IMR-90 (cell line): ENCODE measurements at regions not wholly inside any gene's neighbourhood (a gene's known extent, or its start where the extent isn't known, plus 50 kb on each side); places are given as distances from the start of the nearest gene placed in this dataset.

Experiments
- ATAC-seq: fragments of 200-7000 bp; cut with Tn5 transposase; 2 replicates; pipeline ENCODE4 v1.9.1; 2020; ENCODE audit warnings: low read depth, mild to moderate bottlenecking, moderate library complexity
- BruUV-seq: library from RNA; stranded (reverse); fragments of 400-500 nt; replicated peaks from 2 replicates; lab custom pipeline; 2021; lab: Mats Ljungman, UMichigan
- CTCF ChIA-PET: fragments of 300-600 bp; formaldehyde crosslinking; extraction: SDS; loops from one replicate; lab custom pipeline; 2021; ENCODE audit warnings: antibody characterized with exemption; lab: Yijun Ruan, JAX
- POLR2A ChIA-PET: fragments of 300-600 bp; sonication (Branson Sonifier 250); formaldehyde crosslinking; loops from one replicate; lab custom pipeline; 2022; ENCODE audit warnings: antibody characterized with exemption; ENCODE audit not compliant: unreplicated experiment; lab: Charles Lee
- DNase-seq: peaks from one replicate; pipeline ENCODE4 v3.0.0; 2013
- H2AFZ ChIP-seq: replicated peaks from 2 replicates; pipeline ENCODE3; 2013; ENCODE audit warnings: low read length, mild to moderate bottlenecking; ENCODE audit not compliant: poor library complexity
- H2AK5ac ChIP-seq: 2 replicates; pipeline ENCODE4 v1.6.1; 2013; ENCODE audit warnings: low read depth, low read length, inconsistent platforms
- H2AK9ac ChIP-seq: replicated peaks from 2 replicates; pipeline ENCODE3; 2013; ENCODE audit warnings: mild to moderate bottlenecking, low read depth, low read length, moderate library complexity; ENCODE audit not compliant: poor library complexity
- H2BK120ac ChIP-seq: 2 replicates; pipeline ENCODE4 v1.6.1; 2013; ENCODE audit warnings: low read depth, low read length, inconsistent platforms
- H2BK15ac ChIP-seq: 3 replicates; pipeline ENCODE4 v1.6.1; 2013; ENCODE audit warnings: low read depth, low read length, inconsistent platforms
- H2BK20ac ChIP-seq: 2 replicates; pipeline ENCODE4 v1.6.1; 2013; ENCODE audit warnings: low read depth, mild to moderate bottlenecking, inconsistent platforms, low read length, moderate library complexity
- H2BK5ac ChIP-seq: 2 replicates; pipeline ENCODE4 v1.6.1; 2013; ENCODE audit warnings: mild to moderate bottlenecking, low read depth, low read length, inconsistent platforms; ENCODE audit not compliant: poor library complexity, severe bottlenecking
- H3K14ac ChIP-seq: replicated peaks from 2 replicates; pipeline ENCODE4 v1.6.1; 2013; ENCODE audit warnings: low read depth, low read length, inconsistent platforms
- H3K18ac ChIP-seq: 2 replicates; pipeline ENCODE4 v1.6.1; 2013; ENCODE audit warnings: low read depth, low read length, control low read depth
- H3K23ac ChIP-seq: 2 replicates; pipeline ENCODE4 v1.6.1; 2013; ENCODE audit warnings: low read depth, low read length, inconsistent platforms
- H3K27ac ChIP-seq: 2 replicates; pipeline ENCODE4 v1.5.1; 2013; ENCODE audit warnings: mild to moderate bottlenecking, control low read depth, low read length; ENCODE audit not compliant: insufficient read depth
- H3K27me3 ChIP-seq: 2 replicates; pipeline ENCODE4 v1.6.1; 2013; ENCODE audit warnings: low read length; ENCODE audit not compliant: control insufficient read depth, insufficient read depth
- H3K36me3 ChIP-seq: 2 replicates; pipeline ENCODE4 v1.6.1; 2013; ENCODE audit warnings: low read length, mixed read lengths; ENCODE audit not compliant: control insufficient read depth, insufficient read depth
- H3K4ac ChIP-seq: 2 replicates; pipeline ENCODE4 v1.6.1; 2013; ENCODE audit warnings: low read depth, low read length, inconsistent platforms
- H3K4me1 ChIP-seq: 2 replicates; pipeline ENCODE4 v1.6.1; 2013; ENCODE audit warnings: low read length, mixed read lengths; ENCODE audit not compliant: control insufficient read depth, insufficient read depth
- H3K4me2 ChIP-seq: 2 replicates; pipeline ENCODE4 v1.6.1; 2013; ENCODE audit warnings: low read depth, mild to moderate bottlenecking, control low read depth, low read length, moderate library complexity
- H3K4me3 ChIP-seq: 2 replicates; pipeline ENCODE4 v1.5.1; 2013; ENCODE audit warnings: low read depth, mild to moderate bottlenecking, control low read depth, low read length, moderate library complexity; ENCODE audit not compliant: insufficient read depth
- H3K56ac ChIP-seq: 2 replicates; pipeline ENCODE4 v1.6.1; 2013; ENCODE audit warnings: low read length, inconsistent platforms; ENCODE audit not compliant: insufficient read depth; ENCODE audit errors: extremely low read depth
- H3K79me1 ChIP-seq, 2 experiments: 2 replicates each; pipeline ENCODE4 v1.6.1; 2013; ENCODE audit warnings: low read length in 2 of 2, inconsistent platforms in 1 of 2, low read depth in 1 of 2
- H3K9ac ChIP-seq: 2 replicates; pipeline ENCODE4 v1.6.1; 2013; ENCODE audit warnings: low read depth, low read length, control low read depth
- H3K9me1 ChIP-seq: 2 replicates; pipeline ENCODE4 v1.6.1; 2013; ENCODE audit warnings: low read length, inconsistent platforms; ENCODE audit not compliant: insufficient read depth
- H3K9me3 ChIP-seq: 2 replicates; pipeline ENCODE4 v1.6.1; 2013; ENCODE audit warnings: low read length; ENCODE audit not compliant: control insufficient read depth, insufficient read depth
- H4K20me1 ChIP-seq: 2 replicates; pipeline ENCODE4 v1.6.1; 2013; ENCODE audit warnings: low read length, inconsistent platforms; ENCODE audit not compliant: insufficient read depth
- H4K5ac ChIP-seq: 2 replicates; pipeline ENCODE4 v1.6.1; 2013; ENCODE audit warnings: mild to moderate bottlenecking, low read depth, low read length, control low read depth
- H4K8ac ChIP-seq, 2 experiments: 2 replicates each; pipeline ENCODE4 v1.6.1; 2013; ENCODE audit warnings: low read depth in 2 of 2, low read length in 2 of 2, control low read depth in 1 of 2, inconsistent platforms in 1 of 2
- H4K91ac ChIP-seq: 2 replicates; pipeline ENCODE4 v1.6.1; 2013; ENCODE audit warnings: low read depth, low read length, inconsistent platforms; ENCODE audit not compliant: insufficient read depth
- BHLHE40 ChIP-seq: fragments of 150-350 bp; IDR thresholded peaks from 2 replicates; pipeline ENCODE4 v1.6.1; 2016; ENCODE audit warnings: mild to moderate bottlenecking, low read depth, low read length
- FOS ChIP-seq: fragments of 150-350 bp; IDR thresholded peaks from 2 replicates; pipeline ENCODE4 v1.6.1; 2016; ENCODE audit warnings: low read depth, low read length
- MXI1 ChIP-seq: IDR thresholded peaks from 2 replicates; pipeline ENCODE4 v1.6.1; 2012; ENCODE audit warnings: low read depth, mild to moderate bottlenecking, low read length, moderate library complexity, borderline replicate concordance
- RCOR1 ChIP-seq: IDR thresholded peaks from 2 replicates; pipeline ENCODE4 v1.6.1; 2012; ENCODE audit warnings: mild to moderate bottlenecking, low read length, improper control_type of control experiment; ENCODE audit not compliant: insufficient replicate concordance
- WGBS, 2 experiments: methylation state at CpG; one replicate each; pipeline versions ENCODE4 v1.1.5 to v1.1.7; 2013; ENCODE audit warnings: missing lambda C conversion rate in 2 of 2; ENCODE audit not compliant: insufficient read length in 1 of 2; ENCODE audit errors: extremely low coverage in 2 of 2; 5-methylcytosine and 5-hydroxymethylcytosine counted together
- dilution Hi-C: fragments of 300-500 bp; cut with HindIII; formaldehyde crosslinking; loops from one replicate; pipeline ENCODE4 v1.14.3; 2018; ENCODE audit warnings: low sequenced_read_pairs; ENCODE audit not compliant: unreplicated experiment
- in situ Hi-C: fragments of 300-500 bp; cut with MboI; formaldehyde crosslinking; loops from 3 replicates; pipeline ENCODE4 v1.14.3; 2019; ENCODE audit warnings: low sequenced_read_pairs, inconsistent platforms, mixed read lengths
- intact Hi-C: fragments of 100-400 bp; cut with micrococcal nuclease; formaldehyde crosslinking; loops from 2 replicates; pipeline ENCODE4 v1.10.0; 2022
- TF ChIP-seq, protein P1 (sequence below): fragments of 150-350 bp; IDR thresholded peaks from 2 replicates; pipeline ENCODE4 v1.6.1; 2017; ENCODE audit warnings: mild to moderate bottlenecking, antibody characterized with exemption, low read length, low read depth

DNA sequence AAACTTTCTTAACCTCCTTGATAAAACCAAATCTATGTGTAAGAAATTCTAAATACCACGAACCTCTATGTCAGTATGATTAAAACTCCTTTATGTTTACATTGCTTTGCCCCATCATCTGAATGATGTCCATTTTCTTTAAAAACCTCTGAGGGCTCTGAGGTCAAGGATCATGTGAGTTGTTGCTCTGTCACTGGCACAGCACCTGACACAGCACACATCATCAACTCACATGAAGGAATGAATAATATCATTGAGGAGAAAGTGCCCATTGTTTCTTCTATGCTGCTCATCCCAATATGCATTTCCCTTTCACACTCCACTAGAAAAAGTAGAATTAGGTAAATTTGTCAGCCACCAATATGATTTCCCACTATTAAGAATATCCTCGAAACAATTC is 1178.7 kb upstream of the NRXN1 start:
- no peak overlapping the region for H2BK15ac ChIP-seq
- no peaks in the 10 kb centered on the region for H3K9me3 ChIP-seq
- no peak overlapping the region for H2AK9ac ChIP-seq
- no TSS peak for BruUV-seq
- no peak overlapping the region for H3K23ac ChIP-seq
- no peak for TF ChIP-seq RCOR1
- no peak for TF ChIP-seq MXI1
- no peak for TF ChIP-seq FOS
- TF ChIP-seq, protein P1, sequence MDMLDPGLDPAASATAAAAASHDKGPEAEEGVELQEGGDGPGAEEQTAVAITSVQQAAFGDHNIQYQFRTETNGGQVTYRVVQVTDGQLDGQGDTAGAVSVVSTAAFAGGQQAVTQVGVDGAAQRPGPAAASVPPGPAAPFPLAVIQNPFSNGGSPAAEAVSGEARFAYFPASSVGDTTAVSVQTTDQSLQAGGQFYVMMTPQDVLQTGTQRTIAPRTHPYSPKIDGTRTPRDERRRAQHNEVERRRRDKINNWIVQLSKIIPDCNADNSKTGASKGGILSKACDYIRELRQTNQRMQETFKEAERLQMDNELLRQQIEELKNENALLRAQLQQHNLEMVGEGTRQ: no peak
- peak; percentile 18; the same call in 1 of the 2 replicates for TF ChIP-seq BHLHE40
- no peak overlapping the region for H3K4ac ChIP-seq
- H3K9ac ChIP-seq: no peak overlapping the region
- H2AK5ac ChIP-seq: no peak overlapping the region
- no peak overlapping the region for H2BK120ac ChIP-seq
- no peaks in the 10 kb centered on the region for H3K27me3 ChIP-seq
- no peaks in the 10 kb centered on the region for H3K4me1 ChIP-seq
- DNase-seq: peak; percentile 42
- H3K14ac ChIP-seq: no peak overlapping the region
- H3K4me3 ChIP-seq: no peak overlapping the region
- no peak overlapping the region for H4K91ac ChIP-seq
- no peak overlapping the region for H2BK20ac ChIP-seq
- H3K56ac ChIP-seq: no peak overlapping the region
- dilution Hi-C loops: no loop called here
- no peak overlapping the region for H2BK5ac ChIP-seq
- no peaks in the 10 kb centered on the region for H3K36me3 ChIP-seq
- H3K4me2 ChIP-seq: no peak overlapping the region
- H3K79me1 ChIP-seq: no peaks in the 10 kb centered on the region
- CTCF ChIA-PET: no interaction called here
- no peak overlapping the region for H4K8ac ChIP-seq
- no peak for ATAC-seq
- in situ Hi-C loops: no loop called here
- H4K5ac ChIP-seq: no peak overlapping the region
- H4K20me1 ChIP-seq: no peaks in the 10 kb centered on the region
- WGBS, 2 experiments: no CpG with 5 or more reads among the region's 2 CpGs
- intact Hi-C loops: no loop called here
- H3K18ac ChIP-seq: no peak overlapping the region
- no peaks in the 10 kb centered on the region for H3K9me1 ChIP-seq
- H2AFZ ChIP-seq: no peak overlapping the region
- H3K27ac ChIP-seq: no peak overlapping the region
- POLR2A ChIA-PET: no interaction called here
